MM.1S (cell line): ENCODE measurements at regions not wholly inside any gene's neighbourhood (a gene's known extent, or its start where the extent isn't known, plus 50 kb on each side); places are given as distances from the start of the nearest gene placed in this dataset.

Experiments
- CTCF ChIP-seq: fragments of 300-600 bp; sonication (generic); IDR thresholded peaks from 2 replicates; pipeline ENCODE4 v1.5.1; 2016; ENCODE audit warnings: antibody characterized with exemption, low read length, mixed read lengths
- EZH2 ChIP-seq: fragments of 300-600 bp; sonication (generic); optimal IDR thresholded peaks from 2 replicates; pipeline ENCODE3; 2017; ENCODE audit warnings: low read depth, mild to moderate bottlenecking, antibody characterized with exemption, low read length, mixed read lengths

GRCh38 chr9:107991581-107991980, 502.0 kb upstream of the KLF4 start:
- no peak for TF ChIP-seq CTCF
- no peak for TF ChIP-seq EZH2
